PFSK-1 (cell line): ENCODE measurements at regions not wholly inside any gene's neighbourhood (a gene's known extent, or its start where the extent isn't known, plus 50 kb on each side); places are given as distances from the start of the nearest gene placed in this dataset.

Experiments used
- FOXP2 ChIP-seq: optimal IDR thresholded peaks from 2 replicates; pipeline ENCODE3; 2011; ENCODE audit warnings: borderline replicate concordance, control low read depth, inconsistent platforms; ENCODE audit not compliant: insufficient read depth; ENCODE audit errors: extremely low read length, extremely low read depth
- POLR2AphosphoS5 ChIP-seq: IDR thresholded peaks from 2 replicates; pipeline ENCODE4 v1.6.1; 2012; ENCODE audit warnings: low read depth, mild to moderate bottlenecking, control low read depth, low read length, moderate library complexity
- SIN3A ChIP-seq: IDR thresholded peaks from 2 replicates; pipeline ENCODE4 v1.6.1; 2012; ENCODE audit warnings: mild to moderate bottlenecking, low read length, moderate library complexity, borderline replicate concordance; ENCODE audit not compliant: insufficient read depth
- TAF1 ChIP-seq: IDR thresholded peaks from 2 replicates; pipeline ENCODE4 v1.6.1; 2012; ENCODE audit warnings: low read length, control low read depth, borderline replicate concordance; ENCODE audit not compliant: insufficient read depth
- TF ChIP-seq, protein P1 (sequence below), 2 experiments: IDR thresholded peaks; 2 replicates each; pipeline versions ENCODE4 v1.6.1 to v1.8.0; 2011 to 2012; ENCODE audit warnings: low read depth in 2 of 2, low read length in 2 of 2, control low read depth in 1 of 2, inconsistent platforms in 1 of 2, mild to moderate bottlenecking in 1 of 2, moderate library complexity in 1 of 2; ENCODE audit not compliant: insufficient read depth in 1 of 2

DNA sequence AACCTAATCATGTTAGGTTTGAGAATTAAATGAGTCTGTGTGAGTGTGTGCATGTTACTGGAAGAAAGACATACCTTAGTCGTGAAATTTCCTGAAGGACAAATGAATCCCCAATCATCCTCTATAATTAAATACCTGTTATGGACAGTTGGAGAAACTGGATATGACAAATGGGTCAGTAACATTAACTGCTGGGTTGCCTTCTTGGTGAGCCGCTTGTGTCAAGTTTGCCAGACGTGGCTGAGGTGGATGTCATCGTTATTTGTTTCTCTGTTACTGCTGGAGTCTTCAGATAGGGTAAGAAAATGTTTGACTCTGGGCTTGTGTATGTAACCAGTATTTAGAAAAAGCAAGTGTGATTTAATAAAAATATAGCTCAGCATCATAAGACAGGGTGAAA, 131.6 kb downstream of the CAND1 start:
- TF ChIP-seq FOXP2 (no peak), POLR2AphosphoS5 (no peak)

DNA sequence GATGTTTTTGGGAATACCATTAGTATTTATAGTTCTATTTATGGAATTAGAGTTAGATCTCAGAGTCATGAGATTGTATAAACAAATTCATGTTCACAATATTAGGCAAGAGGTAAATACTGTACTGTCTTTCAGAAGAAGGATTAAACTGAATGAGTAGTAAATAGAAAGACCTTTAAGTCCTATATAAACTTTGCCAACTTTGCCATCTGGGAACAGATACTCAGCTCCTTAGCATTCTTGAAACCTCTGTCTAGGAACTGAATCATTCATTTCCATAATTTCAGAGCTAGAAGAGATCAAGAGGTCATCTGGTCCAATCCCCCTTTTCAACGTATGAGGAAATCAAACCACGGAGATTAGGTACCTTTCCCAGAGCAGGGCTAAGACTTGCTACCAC, 141.1 kb downstream of the CAND1 start:
- TF ChIP-seq, protein P1, sequence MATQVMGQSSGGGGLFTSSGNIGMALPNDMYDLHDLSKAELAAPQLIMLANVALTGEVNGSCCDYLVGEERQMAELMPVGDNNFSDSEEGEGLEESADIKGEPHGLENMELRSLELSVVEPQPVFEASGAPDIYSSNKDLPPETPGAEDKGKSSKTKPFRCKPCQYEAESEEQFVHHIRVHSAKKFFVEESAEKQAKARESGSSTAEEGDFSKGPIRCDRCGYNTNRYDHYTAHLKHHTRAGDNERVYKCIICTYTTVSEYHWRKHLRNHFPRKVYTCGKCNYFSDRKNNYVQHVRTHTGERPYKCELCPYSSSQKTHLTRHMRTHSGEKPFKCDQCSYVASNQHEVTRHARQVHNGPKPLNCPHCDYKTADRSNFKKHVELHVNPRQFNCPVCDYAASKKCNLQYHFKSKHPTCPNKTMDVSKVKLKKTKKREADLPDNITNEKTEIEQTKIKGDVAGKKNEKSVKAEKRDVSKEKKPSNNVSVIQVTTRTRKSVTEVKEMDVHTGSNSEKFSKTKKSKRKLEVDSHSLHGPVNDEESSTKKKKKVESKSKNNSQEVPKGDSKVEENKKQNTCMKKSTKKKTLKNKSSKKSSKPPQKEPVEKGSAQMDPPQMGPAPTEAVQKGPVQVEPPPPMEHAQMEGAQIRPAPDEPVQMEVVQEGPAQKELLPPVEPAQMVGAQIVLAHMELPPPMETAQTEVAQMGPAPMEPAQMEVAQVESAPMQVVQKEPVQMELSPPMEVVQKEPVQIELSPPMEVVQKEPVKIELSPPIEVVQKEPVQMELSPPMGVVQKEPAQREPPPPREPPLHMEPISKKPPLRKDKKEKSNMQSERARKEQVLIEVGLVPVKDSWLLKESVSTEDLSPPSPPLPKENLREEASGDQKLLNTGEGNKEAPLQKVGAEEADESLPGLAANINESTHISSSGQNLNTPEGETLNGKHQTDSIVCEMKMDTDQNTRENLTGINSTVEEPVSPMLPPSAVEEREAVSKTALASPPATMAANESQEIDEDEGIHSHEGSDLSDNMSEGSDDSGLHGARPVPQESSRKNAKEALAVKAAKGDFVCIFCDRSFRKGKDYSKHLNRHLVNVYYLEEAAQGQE (IDR thresholded peaks at IDR 0.05; ENCODE audit: insufficient read depth in 1 of 2, low read depth in 2 of 2, low read length in 2 of 2), result no peak
- TF ChIP-seq FOXP2 (no peak), TAF1 (no peak), POLR2AphosphoS5 (no peak), SIN3A (no peak)

DNA sequence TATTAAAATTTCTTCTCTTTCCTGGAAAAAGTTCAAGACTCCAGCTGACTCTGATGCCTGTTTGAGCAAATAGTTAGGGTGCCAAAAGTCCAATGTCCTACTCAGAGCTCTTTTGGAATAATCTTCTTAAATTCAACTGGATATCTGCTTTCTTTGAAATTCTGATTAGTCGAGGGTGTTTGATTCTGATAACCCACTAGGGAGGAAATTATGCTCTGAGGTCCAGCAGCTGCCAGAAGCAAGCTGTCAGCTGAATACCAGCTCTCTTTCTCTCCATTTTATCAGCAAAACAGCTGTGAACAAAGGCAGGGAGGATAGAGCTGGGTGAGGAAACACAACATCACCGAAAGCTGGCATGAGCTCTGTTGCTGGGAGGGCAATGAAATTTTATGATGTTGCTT, 141.5 kb downstream of the CAND1 start:
- TF ChIP-seq FOXP2, result no peak
- no peak for TF ChIP-seq TAF1
- no peak for TF ChIP-seq SIN3A
- TF ChIP-seq POLR2AphosphoS5, result no peak
- TF ChIP-seq, protein P1 (IDR thresholded peaks at IDR 0.05; ENCODE audit: insufficient read depth in 1 of 2, low read depth in 2 of 2, low read length in 2 of 2), result no peak

DNA sequence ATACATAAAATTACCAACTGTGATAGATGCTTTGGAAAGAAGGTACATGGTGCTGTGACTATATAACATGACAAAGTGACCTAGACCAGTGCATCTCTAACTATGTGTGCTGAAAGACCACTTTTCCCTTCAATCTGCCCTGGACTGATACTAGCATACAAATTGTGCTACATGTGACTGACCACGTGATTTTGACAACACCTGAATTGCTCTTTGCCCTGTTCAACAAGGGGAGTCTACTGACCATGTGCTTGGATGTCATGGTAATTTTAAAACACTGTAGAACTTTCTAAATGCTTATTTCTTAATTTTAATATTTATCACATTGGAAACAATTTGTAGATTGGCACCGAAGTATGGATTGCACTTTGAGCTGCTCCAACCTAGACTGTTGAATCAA, 142.4 kb downstream of the CAND1 start:
- TF ChIP-seq POLR2AphosphoS5 (no peak), SIN3A (no peak), FOXP2 (no peak), TAF1 (no peak)
- TF ChIP-seq, protein P1 (IDR thresholded peaks at IDR 0.05; ENCODE audit: insufficient read depth in 1 of 2, low read depth in 2 of 2, low read length in 2 of 2), result no peak

DNA sequence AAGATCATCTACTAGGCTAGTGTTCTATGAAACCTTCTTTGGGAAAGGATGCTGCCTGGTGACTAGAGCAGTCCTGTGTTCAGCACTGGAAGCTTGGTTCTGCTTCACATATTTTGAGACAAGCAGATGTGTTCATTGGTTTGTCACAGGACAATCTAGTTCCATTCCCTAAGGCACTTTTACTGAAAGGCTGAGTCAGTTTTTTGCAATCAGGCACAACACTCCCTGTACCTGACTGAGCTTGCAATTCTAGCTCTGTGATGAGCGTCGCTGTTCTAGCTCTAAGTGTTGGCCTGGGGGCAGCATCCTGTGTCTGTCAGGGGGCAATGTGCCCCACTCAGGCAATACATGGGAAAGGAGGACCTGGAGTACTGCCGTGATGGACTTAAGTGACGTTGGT, 144.4 kb downstream of the CAND1 start:
- TF ChIP-seq POLR2AphosphoS5 (no peak), FOXP2 (no peak), TAF1 (no peak), SIN3A (no peak)
- TF ChIP-seq, protein P1 (IDR thresholded peaks at IDR 0.05; ENCODE audit: insufficient read depth in 1 of 2, low read depth in 2 of 2, low read length in 2 of 2), result no peak
